ENCODE measurements at regions not wholly inside any gene's neighbourhood (a gene's known extent, or its start where the extent isn't known, plus 50 kb on each side); places are given as distances from the start of the nearest gene placed in this dataset.

DNA sequence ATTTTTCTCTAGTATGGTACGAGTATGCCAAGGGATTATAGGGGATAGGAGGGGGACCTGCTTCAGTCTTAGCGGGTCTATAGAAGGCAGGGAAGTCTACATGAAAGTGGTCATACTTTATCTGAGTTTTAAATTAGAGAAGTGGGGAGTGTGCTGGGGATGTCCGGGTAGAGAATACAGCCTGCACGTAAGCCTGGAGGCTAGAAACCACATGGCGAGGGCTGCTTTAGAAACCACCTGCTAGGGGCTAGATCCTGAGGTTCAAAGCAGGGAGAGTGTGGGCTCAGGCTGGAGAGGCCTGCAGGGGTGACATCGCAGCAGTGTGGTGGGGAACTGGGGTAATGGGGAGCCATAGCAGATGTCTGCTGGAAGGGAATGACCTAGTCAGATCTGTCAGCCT lies 85.2 kb downstream of the VEGFA start:
- TF ChIP-seq, protein P1, sequence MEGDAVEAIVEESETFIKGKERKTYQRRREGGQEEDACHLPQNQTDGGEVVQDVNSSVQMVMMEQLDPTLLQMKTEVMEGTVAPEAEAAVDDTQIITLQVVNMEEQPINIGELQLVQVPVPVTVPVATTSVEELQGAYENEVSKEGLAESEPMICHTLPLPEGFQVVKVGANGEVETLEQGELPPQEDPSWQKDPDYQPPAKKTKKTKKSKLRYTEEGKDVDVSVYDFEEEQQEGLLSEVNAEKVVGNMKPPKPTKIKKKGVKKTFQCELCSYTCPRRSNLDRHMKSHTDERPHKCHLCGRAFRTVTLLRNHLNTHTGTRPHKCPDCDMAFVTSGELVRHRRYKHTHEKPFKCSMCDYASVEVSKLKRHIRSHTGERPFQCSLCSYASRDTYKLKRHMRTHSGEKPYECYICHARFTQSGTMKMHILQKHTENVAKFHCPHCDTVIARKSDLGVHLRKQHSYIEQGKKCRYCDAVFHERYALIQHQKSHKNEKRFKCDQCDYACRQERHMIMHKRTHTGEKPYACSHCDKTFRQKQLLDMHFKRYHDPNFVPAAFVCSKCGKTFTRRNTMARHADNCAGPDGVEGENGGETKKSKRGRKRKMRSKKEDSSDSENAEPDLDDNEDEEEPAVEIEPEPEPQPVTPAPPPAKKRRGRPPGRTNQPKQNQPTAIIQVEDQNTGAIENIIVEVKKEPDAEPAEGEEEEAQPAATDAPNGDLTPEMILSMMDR (IDR thresholded peaks at IDR 0.05; ENCODE audit: poor library complexity): no peak
- TF ChIP-seq EZH2 (IDR thresholded peaks at IDR 0.05; ENCODE audit: borderline replicate concordance): no peak
- TF ChIP-seq EZH2phosphoT487 (IDR thresholded peaks at IDR 0.05; ENCODE audit: low read depth, severe bottlenecking, unreplicated experiment): no peak

Data from hepatocyte (in vitro differentiated cells).